ENCODE measurements at regions not wholly inside any gene's neighbourhood (a gene's known extent, or its start where the extent isn't known, plus 50 kb on each side); places are given as distances from the start of the nearest gene placed in this dataset.
"Not testable (repeated sequence)": the region's sequence is repeated elsewhere in the genome, so short reads cannot be mapped to it uniquely, and the experiment has no call there.

DNA sequence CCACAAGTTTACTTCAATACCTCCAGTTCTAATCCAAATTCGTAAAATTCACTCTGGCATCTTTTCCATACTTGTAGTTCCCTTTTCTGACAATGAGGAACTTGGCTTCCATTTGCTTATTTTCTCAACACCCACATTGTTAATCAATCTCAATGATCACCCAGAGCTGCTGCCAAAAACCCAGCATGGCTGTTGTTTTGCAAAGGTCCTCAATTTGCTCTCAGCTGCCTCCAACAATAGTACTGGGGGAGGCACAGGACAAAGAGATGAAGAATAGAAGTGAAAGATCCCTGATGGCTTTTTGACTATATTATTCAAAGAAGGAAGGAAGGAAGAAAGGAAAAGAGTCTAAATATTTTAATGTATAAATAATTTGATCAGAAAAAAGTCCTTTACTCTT is 847.8 kb downstream of the RAPGEF2 start:
- DNase-seq: no peak

GRCh38 chr4:159966746-159967145 is 863.9 kb downstream of the RAPGEF2 start:
- no peak for DNase-seq

- DNase-seq: not testable (repeated sequence)
Observed at GRCh38 chr4:159976871-159977482, 874.1 kb downstream of the RAPGEF2 start.

DNA sequence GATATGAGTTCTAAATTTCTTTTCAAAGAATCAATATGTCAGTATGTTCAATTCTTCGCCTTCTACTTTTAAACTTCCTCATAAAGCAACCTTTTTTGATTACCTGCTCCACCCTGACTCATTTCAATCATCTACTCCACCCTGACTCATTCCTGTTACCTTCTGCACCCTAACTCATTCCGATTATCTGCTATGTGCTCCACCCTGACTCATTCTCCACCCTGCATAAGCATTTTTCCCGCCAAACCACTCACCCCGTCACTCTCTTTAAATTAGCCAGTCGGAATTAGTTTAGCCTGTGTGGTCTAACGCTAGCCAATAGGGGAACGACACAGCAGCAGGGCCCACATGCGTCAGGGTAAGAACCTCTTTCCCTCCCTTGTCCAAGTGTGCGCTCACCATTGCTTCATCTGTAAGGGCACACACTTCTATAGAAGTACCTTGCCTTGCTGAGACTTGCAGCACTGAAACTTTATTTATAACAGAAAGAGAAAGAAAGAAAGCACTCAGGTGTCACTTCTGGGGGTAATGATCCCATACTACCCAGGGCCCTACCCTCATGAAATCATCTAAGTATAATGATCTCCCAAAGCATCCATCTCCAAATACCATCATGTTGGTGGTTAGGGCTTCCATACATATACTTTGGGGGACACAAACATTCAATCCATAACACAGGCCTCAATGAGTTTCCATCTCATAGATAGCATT is 875.2 kb downstream of the RAPGEF2 start:
- no peak for DNase-seq

GRCh38 chr4:159979351-159979750 is 876.5 kb downstream of the RAPGEF2 start:
- no peak for DNase-seq

GRCh38 chr4:159979953-159980352 is 877.1 kb downstream of the RAPGEF2 start:
- DNase-seq: no peak

DNA sequence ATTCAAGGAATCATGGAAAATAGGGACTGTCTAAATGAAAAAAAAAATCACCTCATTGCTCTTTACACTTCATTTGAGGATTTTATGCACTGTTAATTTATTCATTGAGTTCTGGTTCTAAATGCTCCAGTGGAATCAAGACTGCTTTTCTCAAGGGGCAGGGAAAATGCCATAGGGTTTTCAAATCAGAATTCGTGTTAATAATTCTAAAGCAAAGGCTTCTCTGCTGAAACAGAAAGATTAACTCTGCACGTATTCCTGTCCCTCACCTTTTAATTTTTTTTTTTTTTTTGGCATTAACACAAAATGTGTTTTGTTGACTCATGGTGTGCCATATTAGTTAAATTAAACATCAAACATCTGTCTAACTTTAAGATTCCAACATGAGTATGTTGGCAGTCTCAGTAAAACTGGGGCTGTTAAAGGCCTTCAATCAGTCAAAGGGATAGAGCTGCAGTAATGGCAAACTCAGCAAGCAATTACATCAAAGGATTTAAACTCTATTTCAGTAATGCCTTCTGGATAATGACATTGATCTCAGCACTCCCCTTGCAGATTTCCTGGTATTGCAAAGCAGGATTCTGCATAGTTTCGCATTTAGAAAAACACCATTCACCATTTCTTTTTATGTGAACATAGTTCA is 878.1 kb downstream of the RAPGEF2 start:
- DNase-seq: no peak

- DNase-seq: no peak
Observed at GRCh38 chr4:159981469-159981856, 878.6 kb downstream of the RAPGEF2 start.

DNA sequence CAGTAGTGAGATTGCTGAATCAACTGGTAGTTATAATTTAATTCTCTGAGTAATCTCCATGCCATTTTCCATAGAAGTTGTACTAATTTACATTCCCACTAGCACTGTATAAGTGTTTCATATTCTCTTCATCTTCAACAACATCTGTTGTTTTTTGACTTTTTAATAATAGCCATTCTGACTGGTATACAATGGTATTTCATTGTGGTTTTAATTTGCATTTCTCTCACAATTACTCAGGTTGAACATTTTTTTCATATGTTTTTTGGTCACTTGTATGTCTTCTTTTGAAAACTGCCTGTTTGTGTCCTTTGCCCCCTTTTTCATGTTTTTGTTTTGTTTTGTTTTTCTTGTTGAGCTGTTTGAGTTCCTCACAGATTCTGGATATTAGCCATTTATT is 880.2 kb downstream of the RAPGEF2 start:
- no peak for DNase-seq

DNA sequence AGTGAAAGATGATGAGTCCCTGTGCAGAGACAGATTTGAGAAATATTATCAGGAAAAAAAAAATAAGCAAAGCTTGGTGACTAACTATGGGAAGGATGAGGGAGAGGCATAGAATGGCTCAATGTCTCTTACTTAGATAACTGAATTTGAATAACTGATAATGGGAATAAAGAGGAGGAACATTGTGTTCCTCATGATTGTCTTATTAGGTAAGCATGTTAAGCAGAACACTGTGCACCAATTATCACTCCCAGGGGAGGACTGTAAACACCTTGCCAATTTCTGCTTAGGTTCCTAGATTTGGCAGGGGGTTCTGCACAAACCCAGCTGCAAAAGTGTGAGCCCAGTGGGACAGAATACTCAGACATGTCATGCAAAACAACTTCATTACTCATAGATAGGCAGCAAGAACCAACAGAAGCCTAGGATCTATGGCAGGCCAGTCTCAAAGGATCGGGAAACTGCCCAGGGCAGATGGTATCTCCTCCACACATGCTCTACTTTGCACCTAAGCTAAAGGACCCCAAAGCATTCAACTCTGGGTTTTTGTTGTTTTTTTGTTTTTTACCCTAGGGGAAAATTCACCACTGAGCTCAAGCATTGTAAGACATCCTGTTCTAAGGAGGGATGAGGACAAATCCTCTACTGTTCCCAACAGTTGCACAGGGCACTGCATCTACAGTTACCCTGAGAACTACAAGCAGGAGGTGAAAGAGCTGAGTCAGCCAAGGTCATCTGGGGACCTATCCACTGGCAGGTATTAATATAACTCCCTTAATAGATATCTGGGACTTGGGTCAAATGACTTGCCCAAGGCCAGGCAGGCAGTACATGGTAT is 907.0 kb downstream of the RAPGEF2 start:
- no peak for DNase-seq

GRCh38 chr4:160019936-160020335 is 917.1 kb downstream of the RAPGEF2 start:
- no peak for DNase-seq

- no peak for DNase-seq
Observed at GRCh38 chr4:160020804-160021203, 917.9 kb downstream of the RAPGEF2 start.

DNA sequence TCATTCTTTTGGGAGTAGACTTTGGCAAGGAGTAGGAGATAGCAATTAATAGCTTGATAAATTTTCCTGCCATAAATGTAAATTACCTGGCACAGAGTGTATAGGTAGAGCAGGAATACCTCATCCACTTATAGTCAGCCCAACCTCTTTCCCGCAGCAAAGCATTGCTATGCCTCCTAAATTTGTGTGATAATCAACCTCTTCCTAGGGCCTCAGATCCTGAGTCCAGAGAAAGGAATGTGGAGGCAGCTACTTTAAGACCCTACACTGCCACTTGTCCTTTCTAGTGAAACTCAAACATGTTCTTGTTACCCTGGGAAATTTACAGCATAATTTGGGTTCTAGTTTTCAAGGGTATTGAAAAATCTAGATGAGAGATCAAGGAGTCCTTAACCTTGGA is 919.0 kb downstream of the RAPGEF2 start:
- DNase-seq: no peak

GRCh38 chr4:160026721-160027120 is 923.8 kb downstream of the RAPGEF2 start:
- no peak for DNase-seq

GRCh38 chr4:160034501-160034900 is 931.6 kb downstream of the RAPGEF2 start:
- no peak for DNase-seq

DNA sequence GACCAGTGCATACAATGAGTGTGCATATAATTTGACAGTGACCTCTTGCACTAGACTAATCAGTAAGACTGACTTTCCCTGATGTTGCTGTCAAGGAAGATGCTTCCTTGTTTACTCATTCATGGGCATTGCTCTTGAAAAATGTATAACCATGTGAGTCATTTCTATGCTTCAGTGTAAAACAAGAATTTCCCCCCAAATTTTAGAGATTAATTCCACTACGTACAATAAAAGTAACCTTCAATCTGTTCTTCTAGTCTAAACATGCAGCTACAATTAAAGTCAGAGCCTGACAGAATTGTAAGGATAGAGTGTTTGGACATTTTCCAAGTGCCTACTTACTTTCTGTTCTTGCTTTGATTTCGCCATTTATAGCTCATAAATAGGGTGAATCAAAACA is 935.7 kb downstream of the RAPGEF2 start:
- no peak for DNase-seq

GRCh38 chr4:160044693-160045092 is 941.8 kb downstream of the RAPGEF2 start:
- no peak for DNase-seq

DNA sequence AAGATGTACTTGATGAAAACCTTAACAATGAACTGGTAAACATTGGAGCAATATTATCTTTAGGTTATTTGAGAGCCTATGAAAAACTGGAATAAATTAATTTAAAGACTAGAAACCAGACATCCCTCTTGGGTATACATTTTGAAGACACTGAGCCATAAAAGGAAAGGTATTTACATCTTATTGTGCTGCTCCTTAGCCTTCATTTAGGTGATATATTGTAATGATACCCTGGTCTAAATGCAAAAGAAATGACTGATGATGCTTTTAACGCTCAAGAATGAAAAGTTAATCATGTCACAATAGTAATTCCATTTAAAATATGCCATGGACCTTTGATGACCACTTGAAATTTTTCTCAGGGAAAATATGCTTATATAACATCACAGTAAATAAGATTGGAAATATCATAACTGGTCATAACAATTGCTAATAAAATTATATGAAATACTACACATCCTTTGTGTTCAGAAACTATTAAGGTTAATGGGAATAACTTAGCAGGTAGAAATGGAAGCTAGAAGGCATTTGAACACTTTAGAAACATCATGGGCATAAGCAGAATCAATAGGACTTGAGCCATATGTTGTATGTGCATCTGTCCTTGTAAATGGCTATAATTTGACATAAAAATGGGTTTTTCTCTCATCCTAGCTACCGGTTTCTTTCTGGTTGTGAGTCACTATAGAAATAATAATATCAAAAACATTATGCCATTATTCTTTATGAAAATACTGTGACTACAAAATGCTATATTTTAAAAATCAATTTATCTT is 979.7 kb downstream of the RAPGEF2 start:
- no peak for DNase-seq

- no peak for DNase-seq
Observed at GRCh38 chr4:160091631-160092030, 988.8 kb downstream of the RAPGEF2 start.

- DNase-seq: no peak
Observed at GRCh38 chr4:160100316-160100715, 997.4 kb downstream of the RAPGEF2 start.

DNA sequence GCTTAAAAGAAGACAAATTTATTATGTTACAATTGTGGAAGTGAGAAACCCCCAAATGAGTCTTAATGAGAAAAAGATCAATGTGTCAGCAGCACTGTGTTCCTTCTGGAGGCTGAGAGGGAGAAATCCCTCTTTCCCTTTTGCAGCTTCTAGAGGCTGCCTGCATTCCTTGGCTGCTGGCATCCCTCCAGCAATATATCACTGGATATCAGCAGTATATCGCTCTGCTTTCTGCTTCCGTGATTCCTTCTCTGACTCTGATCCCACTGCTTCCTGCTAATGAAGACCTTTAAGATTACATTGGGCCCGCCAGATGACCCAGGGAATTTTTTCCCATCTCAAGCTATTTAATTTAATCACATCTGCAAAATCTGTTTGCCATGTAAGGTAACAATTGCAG is 1008.0 kb downstream of the RAPGEF2 start:
- no peak for DNase-seq

DNA sequence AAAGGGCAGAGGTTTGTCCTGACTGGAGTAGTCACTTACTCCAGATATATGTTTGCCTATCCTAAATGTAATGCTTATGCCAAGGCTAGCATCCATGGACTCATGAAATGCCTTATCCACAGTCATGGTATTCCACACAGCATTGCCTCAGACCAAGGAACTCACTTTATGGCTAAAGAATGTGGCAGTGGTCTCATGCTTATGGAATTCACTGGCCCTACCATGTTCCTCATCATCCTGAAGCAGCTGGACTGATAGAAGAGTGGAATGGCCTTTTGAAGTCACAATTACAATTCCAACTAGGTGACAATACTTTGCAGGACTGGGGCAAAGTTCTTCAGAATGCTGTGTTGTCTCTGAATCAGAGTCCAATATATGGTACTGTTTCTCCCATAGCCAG is 1014.8 kb downstream of the RAPGEF2 start:
- DNase-seq: no peak

Data from cerebellar nuclear complex (tissue), 1 donor.